Small intestine (tissue), 7 donors: ENCODE measurements at regions not wholly inside any gene's neighbourhood (a gene's known extent, or its start where the extent isn't known, plus 50 kb on each side); places are given as distances from the start of the nearest gene placed in this dataset.
A peak's percentile ranks its signal among the peaks of the same experiment; 100 is the strongest.

Experiments
- DNase-seq, 2 donors: peaks; one replicate each; pipeline versions ENCODE4 v3.0.0 to v3.0.0-alpha.2; 2013
- FAIRE-seq: peaks from 2 replicates; lab custom pipeline; 2012; peaks lifted over from hg19 to GRCh38; lab: Jason Lieb, UNC
- H3K27ac ChIP-seq, 3 donors: one replicate each; pipeline ENCODE4 v1.5.1; 2013; ENCODE audit warnings: low read length in 2 of 3, mild to moderate bottlenecking in 2 of 3, control low read depth in 1 of 3, inconsistent platforms in 1 of 3, low read depth in 1 of 3, moderate library complexity in 1 of 3
- H3K27me3 ChIP-seq, 3 donors: one replicate each; pipeline ENCODE4 v1.6.1; 2013; ENCODE audit warnings: low read length in 3 of 3, inconsistent platforms in 1 of 3; ENCODE audit not compliant: control insufficient read depth in 3 of 3, insufficient read depth in 3 of 3
- H3K36me3 ChIP-seq, 3 donors: one replicate each; pipeline ENCODE4 v1.6.1; 2013; ENCODE audit warnings: low read length in 3 of 3, inconsistent platforms in 1 of 3, low read depth in 1 of 3, mild to moderate bottlenecking in 1 of 3, moderate library complexity in 1 of 3; ENCODE audit not compliant: control insufficient read depth in 3 of 3, insufficient read depth in 2 of 3
- H3K4me1 ChIP-seq, 3 donors: one replicate each; pipeline ENCODE4 v1.6.1; 2013; ENCODE audit warnings: low read length in 2 of 3, inconsistent platforms in 1 of 3, low read depth in 1 of 3, mild to moderate bottlenecking in 1 of 3, moderate library complexity in 1 of 3; ENCODE audit not compliant: control insufficient read depth in 3 of 3, insufficient read depth in 2 of 3
- H3K4me3 ChIP-seq, 3 donors: one replicate each; pipeline ENCODE4 v1.5.1; 2013; ENCODE audit warnings: low read length in 3 of 3, control low read depth in 1 of 3, inconsistent platforms in 1 of 3, low read depth in 1 of 3, mild to moderate bottlenecking in 1 of 3, moderate library complexity in 1 of 3
- H3K9me3 ChIP-seq, 2 donors: one replicate each; pipeline ENCODE4 v1.6.1; 2013; ENCODE audit warnings: low read depth in 1 of 2, low read length in 1 of 2; ENCODE audit not compliant: control insufficient read depth in 2 of 2, insufficient read depth in 1 of 2
- WGBS, 3 donors: extraction: QIAGEN DNeasy Blood & Tissue Kit; methylation state at CpG; one replicate each; pipeline ENCODE4 v1.1.7; 2013; 5-methylcytosine and 5-hydroxymethylcytosine counted together
- donor health status: healthy with polysubstance abuse.
- donor health status: control.
- donor health status: control.
- donor health status: Bipolar disorder and iron deficiency.
- donor health status: healthy.

- no peak for FAIRE-seq
- Histone ChIP-seq H3K9me3 (no peaks in the 10 kb centered on the region), H3K4me3 (no peak overlapping the region), H3K27ac (peak overlapping the region; percentile 71 to 94 (median 93)), H3K36me3 (no peaks in the 10 kb centered on the region), H3K27me3 (no peaks in the 10 kb centered on the region), H3K4me1 (peaks cover 9 to 77% (median 26%) of the 10 kb centered on the region in 3 donors)
- peak; percentile 60 to 84 for DNase-seq
- 34 to 58% (median 43%) methylated on average over 10 of the region's 10 CpGs for WGBS, 3 donors
Observed at GRCh38 chr1:234715252-234716014, 105.5 kb upstream of the IRF2BP2 start.

- no peaks in the 10 kb centered on the region for H3K36me3 ChIP-seq
- no peak overlapping the region for H3K27ac ChIP-seq
- peaks cover 11 to 73% (median 19%) of the 10 kb centered on the region in 3 donors for H3K4me1 ChIP-seq
- no peaks in the 10 kb centered on the region for H3K27me3 ChIP-seq
- DNase-seq (no peak), FAIRE-seq (no peak)
- peaks cover 0 to 1% of the 10 kb centered on the region in 2 donors for H3K9me3 ChIP-seq
- WGBS, 3 donors: 95 to 97% (median 95%) methylated on average over 5 of the region's 5 CpGs
- H3K4me3 ChIP-seq: no peak overlapping the region
Observed at GRCh38 chr1:234713859-234714258, 103.9 kb upstream of the IRF2BP2 start.

GRCh38 chr1:234713440-234713839 is 103.5 kb upstream of the IRF2BP2 start:
- FAIRE-seq: no peak
- Histone ChIP-seq H3K27me3 (no peaks in the 10 kb centered on the region), H3K36me3 (no peaks in the 10 kb centered on the region), H3K4me1 (peaks cover 11 to 69% (median 19%) of the 10 kb centered on the region in 3 donors), H3K4me3 (no peak overlapping the region), H3K27ac (peak overlapping the region in 1 of 3 donors; percentile 66), H3K9me3 (peaks cover 0 to 5% of the 10 kb centered on the region in 2 donors)
- 86 to 90% (median 87%) methylated on average over 11 of the region's 11 CpGs for WGBS, 3 donors
- DNase-seq: no peak

- Histone ChIP-seq H3K27me3 (no peaks in the 10 kb centered on the region), H3K9me3 (peaks cover 0 to 7% of the 10 kb centered on the region in 2 donors), H3K27ac (peak overlapping the region in 1 of 3 donors; percentile 66), H3K36me3 (no peaks in the 10 kb centered on the region), H3K4me3 (no peak overlapping the region), H3K4me1 (peaks cover 11 to 64% (median 17%) of the 10 kb centered on the region in 3 donors)
- 31 to 62% (median 53%) methylated on average over 5 of the region's 5 CpGs for WGBS, 3 donors
- FAIRE-seq (no peak), DNase-seq (peak; percentile 65 to 69)
Observed at GRCh38 chr1:234712891-234713305, 102.9 kb upstream of the IRF2BP2 start.

- 73 to 84% (median 77%) methylated on average over 7 of the region's 7 CpGs for WGBS, 3 donors
- Histone ChIP-seq H3K4me1 (peaks cover 9 to 59% (median 14%) of the 10 kb centered on the region in 3 donors), H3K27ac (peak overlapping the region in 1 of 3 donors; percentile 49), H3K4me3 (no peak overlapping the region), H3K9me3 (peaks cover 0 to 7% of the 10 kb centered on the region in 2 donors), H3K27me3 (no peaks in the 10 kb centered on the region), H3K36me3 (no peaks in the 10 kb centered on the region)
- peak in 1 of 2 donors; percentile 54 for DNase-seq
- no peak for FAIRE-seq
Observed at GRCh38 chr1:234710936-234711724, 101.2 kb upstream of the IRF2BP2 start.

GRCh38 chr1:234710381-234710780 is 100.4 kb upstream of the IRF2BP2 start:
- FAIRE-seq: no peak
- H3K27me3 ChIP-seq: no peaks in the 10 kb centered on the region
- 96 to 97% (median 96%) methylated on average over 6 of the region's 6 CpGs for WGBS, 3 donors
- peaks cover 0 to 7% of the 10 kb centered on the region in 2 donors for H3K9me3 ChIP-seq
- peaks cover 9 to 52% (median 13%) of the 10 kb centered on the region in 3 donors for H3K4me1 ChIP-seq
- no peaks in the 10 kb centered on the region for H3K36me3 ChIP-seq
- H3K27ac ChIP-seq: no peak overlapping the region
- no peak for DNase-seq
- no peak overlapping the region for H3K4me3 ChIP-seq

GRCh38 chr1:234709473-234710228 is 99.7 kb upstream of the IRF2BP2 start:
- Histone ChIP-seq H3K4me3 (no peak overlapping the region), H3K36me3 (no peaks in the 10 kb centered on the region), H3K4me1 (peaks cover 9 to 47% (median 9%) of the 10 kb centered on the region in 3 donors), H3K27ac (peak overlapping the region in 1 of 3 donors; percentile 7), H3K27me3 (no peaks in the 10 kb centered on the region), H3K9me3 (peaks cover 0 to 7% of the 10 kb centered on the region in 2 donors)
- 75 to 90% (median 87%) methylated on average over 14 of the region's 14 CpGs for WGBS, 3 donors
- peak; percentile 44 to 48 for DNase-seq
- no peak for FAIRE-seq
